Osteoblast (primary cell): ENCODE measurements at regions not wholly inside any gene's neighbourhood (a gene's known extent, or its start where the extent isn't known, plus 50 kb on each side); places are given as distances from the start of the nearest gene placed in this dataset.

Experiments used
- DNase-seq: peaks from one replicate; pipeline ENCODE4 v3.0.0; 2011; ENCODE audit warnings: low spot score, mixed read lengths; ENCODE audit not compliant: insufficient read length; ENCODE audit errors: missing footprints
- H2AFZ ChIP-seq: 2 replicates; pipeline ENCODE4 v1.6.0; 2011; ENCODE audit warnings: mild to moderate bottlenecking, low read length
- H3K27ac ChIP-seq: 2 replicates; pipeline ENCODE4 v1.5.1; 2011; ENCODE audit warnings: mild to moderate bottlenecking, low read depth, low read length, moderate library complexity
- H3K27me3 ChIP-seq: 2 replicates; pipeline ENCODE4 v1.6.0; 2012; ENCODE audit warnings: mild to moderate bottlenecking, control low read depth, inconsistent platforms, low read length, moderate library complexity; ENCODE audit not compliant: insufficient read depth
- H3K36me3 ChIP-seq: 2 replicates; pipeline ENCODE4 v1.5.1; 2011; ENCODE audit warnings: mild to moderate bottlenecking, low read length, control low read depth, moderate library complexity; ENCODE audit not compliant: insufficient read depth
- H3K4me1 ChIP-seq: 2 replicates; pipeline ENCODE4 v1.5.1; 2011; ENCODE audit warnings: mild to moderate bottlenecking, low read length, control low read depth, moderate library complexity; ENCODE audit not compliant: insufficient read depth
- H3K4me2 ChIP-seq: 2 replicates; pipeline ENCODE4 v1.6.0; 2011; ENCODE audit warnings: mild to moderate bottlenecking, low read length; ENCODE audit not compliant: insufficient read depth
- H3K4me3 ChIP-seq: fragments of 200-600 bp; sonication (generic); 3 replicates; pipeline ENCODE4 v1.5.1; 2012; ENCODE audit warnings: mild to moderate bottlenecking, low read length, inconsistent platforms; ENCODE audit not compliant: insufficient read depth
- H3K79me2 ChIP-seq: 2 replicates; pipeline ENCODE4 v1.6.0; 2012; ENCODE audit warnings: mild to moderate bottlenecking, low read length, control low read depth, inconsistent platforms; ENCODE audit not compliant: insufficient read depth
- H3K9me3 ChIP-seq: 2 replicates; pipeline ENCODE4 v1.5.1; 2011; ENCODE audit warnings: low read depth, low read length, control low read depth
- H4K20me1 ChIP-seq: 2 replicates; pipeline ENCODE4 v1.6.0; 2012; ENCODE audit warnings: mild to moderate bottlenecking, low read length, control low read depth; ENCODE audit not compliant: insufficient read depth
- CTCF ChIP-seq: IDR thresholded peaks from 2 replicates; pipeline ENCODE4 v1.5.1; 2011; ENCODE audit warnings: mild to moderate bottlenecking, low read depth, low read length, moderate library complexity; ENCODE audit errors: extremely low read depth

- H3K4me1 ChIP-seq, result no peaks in the 10 kb centered on the region
- H3K27ac ChIP-seq, result no peak overlapping the region
- TF ChIP-seq CTCF, result no peak
- no peaks in the 10 kb centered on the region for H3K27me3 ChIP-seq
- DNase-seq, result no peak
- H3K4me2 ChIP-seq, result no peak overlapping the region
- no peak overlapping the region for H2AFZ ChIP-seq
- H3K36me3 ChIP-seq, result no peaks in the 10 kb centered on the region
- no peak overlapping the region for H3K4me3 ChIP-seq
- no peaks in the 10 kb centered on the region for H3K9me3 ChIP-seq
- H3K79me2 ChIP-seq, result no peaks in the 10 kb centered on the region
- no peaks in the 10 kb centered on the region for H4K20me1 ChIP-seq
These were observed 55.9 kb upstream of the CTBP2 start for GRCh38 chr10:125216309-125216708.

- DNase-seq, result no peak
- TF ChIP-seq CTCF, result no peak
- Histone ChIP-seq H3K4me2 (no peak overlapping the region), H3K27me3 (no peaks in the 10 kb centered on the region), H3K4me1 (peaks cover 10% of the 10 kb centered on the region), H3K27ac (no peak overlapping the region), H4K20me1 (no peaks in the 10 kb centered on the region), H3K79me2 (no peaks in the 10 kb centered on the region), H3K4me3 (no peak overlapping the region), H3K9me3 (no peaks in the 10 kb centered on the region), H2AFZ (no peak overlapping the region), H3K36me3 (no peaks in the 10 kb centered on the region)
These were observed 53.9 kb upstream of the CTBP2 start for GRCh38 chr10:125214283-125214570.

- H3K4me2 ChIP-seq, result no peak overlapping the region
- H2AFZ ChIP-seq, result no peak overlapping the region
- TF ChIP-seq CTCF, result no peak
- H3K4me3 ChIP-seq, result no peak overlapping the region
- no peaks in the 10 kb centered on the region for H3K79me2 ChIP-seq
- no peaks in the 10 kb centered on the region for H3K27me3 ChIP-seq
- peaks cover 11% of the 10 kb centered on the region for H3K4me1 ChIP-seq
- no peaks in the 10 kb centered on the region for H3K9me3 ChIP-seq
- no peak overlapping the region for H3K27ac ChIP-seq
- no peaks in the 10 kb centered on the region for H3K36me3 ChIP-seq
- no peaks in the 10 kb centered on the region for H4K20me1 ChIP-seq
- no peak for DNase-seq
These were observed 53.3 kb upstream of the CTBP2 start for GRCh38 chr10:125213541-125214282.

GRCh38 chr10:125212150-125212809, 51.9 kb upstream of the CTBP2 start:
- DNase-seq, result no peak
- Histone ChIP-seq H3K4me1 (peaks cover 11% of the 10 kb centered on the region), H3K9me3 (no peaks in the 10 kb centered on the region), H3K4me2 (no peak overlapping the region), H3K79me2 (no peaks in the 10 kb centered on the region), H3K36me3 (no peaks in the 10 kb centered on the region), H3K4me3 (no peak overlapping the region), H3K27ac (no peak overlapping the region), H4K20me1 (no peaks in the 10 kb centered on the region), H2AFZ (no peak overlapping the region), H3K27me3 (no peaks in the 10 kb centered on the region)
- no peak for TF ChIP-seq CTCF
